H1 (cell line): ENCODE measurements at regions not wholly inside any gene's neighbourhood (a gene's known extent, or its start where the extent isn't known, plus 50 kb on each side); places are given as distances from the start of the nearest gene placed in this dataset.

Source experiments
- BRCA1 ChIP-seq: IDR thresholded peaks from 2 replicates; pipeline ENCODE4 v1.6.1; 2012; ENCODE audit warnings: low read depth, low read length, improper control_type of control experiment
- CHD1 ChIP-seq: IDR thresholded peaks from 2 replicates; pipeline ENCODE4 v1.6.1; 2012; ENCODE audit warnings: low read depth, low read length, improper control_type of control experiment
- GABPA ChIP-seq: IDR thresholded peaks from 2 replicates; pipeline ENCODE4 v1.6.1; 2011; ENCODE audit warnings: mild to moderate bottlenecking, low read length, moderate library complexity, borderline replicate concordance; ENCODE audit not compliant: insufficient read depth
- JUND ChIP-seq: IDR thresholded peaks from 2 replicates; pipeline ENCODE4 v1.6.1; 2011; ENCODE audit warnings: mild to moderate bottlenecking, improper control_type of control experiment, low read length
- KDM1A ChIP-seq: fragments of 200-600, 300-600 bp; sonication (generic); IDR thresholded peaks from 2 replicates; pipeline ENCODE4 v1.7.1; 2016; ENCODE audit warnings: mild to moderate bottlenecking, low read length, borderline replicate concordance
- RBBP5 ChIP-seq: IDR thresholded peaks from 2 replicates; pipeline ENCODE4 v1.7.1; 2012; ENCODE audit warnings: low read depth, mild to moderate bottlenecking, inconsistent platforms, low read length, moderate library complexity, borderline replicate concordance

- TF ChIP-seq GABPA (no peak), JUND (no peak), KDM1A (no peak), BRCA1 (no peak), CHD1 (no peak), RBBP5 (no peak)
These were observed 328.3 kb upstream of the RTL1 start (continued) for GRCh38 chr14:101231828-101232227.
